SK-N-MC (cell line): ENCODE measurements at regions not wholly inside any gene's neighbourhood (a gene's known extent, or its start where the extent isn't known, plus 50 kb on each side); places are given as distances from the start of the nearest gene placed in this dataset.
"Not testable (repeated sequence)": the region's sequence is repeated elsewhere in the genome, so short reads cannot be mapped to it uniquely, and the experiment has no call there.

Source experiments
- DNase-seq: peaks from one replicate; pipeline ENCODE4 v3.0.0-alpha.2; 2011; ENCODE audit warnings: low read depth, low spot score
- H3K27ac ChIP-seq: fragments of 200-600 bp; sonication (generic); 2 replicates; pipeline ENCODE4 v1.5.1; 2016; ENCODE audit warnings: mixed run types
- H3K36me3 ChIP-seq: fragments of 200-600 bp; sonication (generic); 2 replicates; pipeline ENCODE4 v1.6.1; 2017; ENCODE audit warnings: antibody characterized with exemption, low read length, mixed read lengths; ENCODE audit not compliant: insufficient read depth
- H3K4me3 ChIP-seq: fragments of 200-600 bp; sonication (generic); 2 replicates; pipeline ENCODE4 v1.5.1; 2016
- H3K9ac ChIP-seq: fragments of 200-600 bp; sonication (generic); 2 replicates; pipeline ENCODE4 v1.8.0; 2017; ENCODE audit warnings: mixed run types, mixed read lengths; ENCODE audit not compliant: insufficient read length
- H3K9me3 ChIP-seq: fragments of 200-600 bp; sonication (generic); 2 replicates; pipeline ENCODE4 v1.6.1; 2017; ENCODE audit warnings: low read depth, mild to moderate bottlenecking, antibody characterized with exemption, low read length, moderate library complexity, mixed read lengths
- EZH2 ChIP-seq: fragments of 200-600 bp; sonication (generic); IDR thresholded peaks from one replicate; pipeline ENCODE4 v1.6.1; 2017; ENCODE audit warnings: antibody characterized with exemption
- FOXP2 ChIP-seq: optimal IDR thresholded peaks from 2 replicates; pipeline ENCODE3; 2011; ENCODE audit warnings: mild to moderate bottlenecking, moderate library complexity; ENCODE audit not compliant: insufficient read depth; ENCODE audit errors: extremely low read length, control extremely low read depth
- POLR2AphosphoS5 ChIP-seq: IDR thresholded peaks from 2 replicates; pipeline ENCODE4 v1.6.1; 2012; ENCODE audit warnings: mild to moderate bottlenecking, low read depth, low read length, borderline replicate concordance

DNA sequence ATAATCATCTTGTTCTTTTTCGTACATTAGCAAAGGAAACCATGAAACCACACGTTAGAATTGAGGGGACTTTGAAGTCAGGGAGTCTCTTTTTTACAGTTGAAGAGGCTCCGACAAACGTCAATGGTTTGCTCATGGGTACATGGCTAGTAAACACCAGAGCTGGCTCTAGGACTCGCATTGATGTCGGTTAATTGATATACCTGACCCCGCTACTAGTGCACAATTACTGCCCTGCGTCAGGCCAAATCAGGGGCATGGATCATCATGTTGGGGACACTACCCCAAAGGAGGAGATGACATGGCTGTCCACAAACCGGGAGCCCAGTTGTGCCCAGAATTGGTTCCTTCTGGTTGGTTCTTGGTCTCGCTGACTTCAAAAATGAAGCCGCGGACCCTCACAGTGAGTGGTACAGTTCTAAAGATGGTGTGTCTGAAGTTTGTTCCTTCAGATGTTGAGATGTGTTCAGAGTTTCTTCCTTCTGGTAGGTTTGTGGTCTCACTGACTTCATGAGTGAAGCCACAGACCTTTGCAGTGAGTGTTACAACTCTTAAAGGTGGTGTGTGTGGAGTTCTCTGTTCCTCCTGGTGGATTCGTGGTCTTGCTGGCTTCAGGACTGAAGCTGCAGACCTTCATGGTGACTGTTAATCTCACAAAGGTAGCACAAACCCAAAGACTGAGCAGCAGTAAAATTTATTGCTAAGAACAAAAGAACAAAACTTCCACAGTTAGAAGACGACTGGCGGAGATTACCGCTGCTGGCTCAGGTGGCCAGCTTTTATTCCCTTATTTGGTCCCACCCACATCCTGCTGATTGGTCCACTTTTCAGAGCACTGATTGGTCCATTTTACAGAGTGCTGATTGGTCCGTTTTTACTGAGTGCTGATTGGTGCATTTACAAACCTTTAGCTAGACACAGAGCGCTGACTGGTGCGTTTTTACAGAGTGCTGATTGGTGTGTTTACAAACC is 126.9 kb upstream of the ERRFI1 start:
- no peak for DNase-seq
- no peak overlapping the region for H3K27ac ChIP-seq
- no peaks in the 10 kb centered on the region for H3K36me3 ChIP-seq
- TF ChIP-seq POLR2AphosphoS5 (no peak), EZH2 (no peak), FOXP2 (no peak)
- no peak overlapping the region for H3K9ac ChIP-seq
- no peaks in the 10 kb centered on the region for H3K9me3 ChIP-seq
- no peak overlapping the region for H3K4me3 ChIP-seq

DNA sequence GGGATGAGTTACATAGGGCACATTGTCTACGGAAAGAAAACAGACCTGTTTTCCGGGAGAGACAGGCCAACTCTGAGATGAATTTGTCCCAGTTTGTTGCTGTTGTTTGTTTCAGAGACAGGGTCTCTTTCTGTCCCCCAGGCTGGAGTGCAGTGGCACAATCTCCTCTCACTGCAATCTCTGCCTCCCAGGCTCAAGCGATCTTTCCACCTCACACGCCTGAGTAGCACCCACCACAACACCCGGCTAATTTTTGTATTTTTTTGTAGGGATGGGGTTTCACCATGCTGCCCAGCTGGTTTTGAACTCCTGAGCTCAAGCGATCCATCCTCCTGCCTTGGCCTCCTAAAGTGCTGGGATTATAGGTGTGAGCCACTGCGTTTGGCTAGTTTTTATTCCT is 125.5 kb upstream of the ERRFI1 start:
- H3K9ac ChIP-seq: no peak overlapping the region
- DNase-seq: no peak
- H3K27ac ChIP-seq: no peak overlapping the region
- H3K36me3 ChIP-seq: no peaks in the 10 kb centered on the region
- no peaks in the 10 kb centered on the region for H3K9me3 ChIP-seq
- TF ChIP-seq EZH2 (no peak), FOXP2 (no peak), POLR2AphosphoS5 (no peak)
- H3K4me3 ChIP-seq: no peak overlapping the region

GRCh38 chr1:8149756-8150155 is 123.6 kb upstream of the ERRFI1 start:
- not testable (repeated sequence) for H3K9ac ChIP-seq, H3K27ac ChIP-seq, H3K4me3 ChIP-seq, DNase-seq, H3K9me3 ChIP-seq, H3K36me3 ChIP-seq

- H3K9me3 ChIP-seq: no peaks in the 10 kb centered on the region
- H3K36me3 ChIP-seq: no peaks in the 10 kb centered on the region
- H3K9ac ChIP-seq: no peak overlapping the region
- TF ChIP-seq POLR2AphosphoS5 (no peak), EZH2 (no peak), FOXP2 (no peak)
- H3K27ac ChIP-seq: no peak overlapping the region
- DNase-seq: no peak
- no peak overlapping the region for H3K4me3 ChIP-seq
Observed at GRCh38 chr1:8147956-8148355, 121.8 kb upstream of the ERRFI1 start.

DNA sequence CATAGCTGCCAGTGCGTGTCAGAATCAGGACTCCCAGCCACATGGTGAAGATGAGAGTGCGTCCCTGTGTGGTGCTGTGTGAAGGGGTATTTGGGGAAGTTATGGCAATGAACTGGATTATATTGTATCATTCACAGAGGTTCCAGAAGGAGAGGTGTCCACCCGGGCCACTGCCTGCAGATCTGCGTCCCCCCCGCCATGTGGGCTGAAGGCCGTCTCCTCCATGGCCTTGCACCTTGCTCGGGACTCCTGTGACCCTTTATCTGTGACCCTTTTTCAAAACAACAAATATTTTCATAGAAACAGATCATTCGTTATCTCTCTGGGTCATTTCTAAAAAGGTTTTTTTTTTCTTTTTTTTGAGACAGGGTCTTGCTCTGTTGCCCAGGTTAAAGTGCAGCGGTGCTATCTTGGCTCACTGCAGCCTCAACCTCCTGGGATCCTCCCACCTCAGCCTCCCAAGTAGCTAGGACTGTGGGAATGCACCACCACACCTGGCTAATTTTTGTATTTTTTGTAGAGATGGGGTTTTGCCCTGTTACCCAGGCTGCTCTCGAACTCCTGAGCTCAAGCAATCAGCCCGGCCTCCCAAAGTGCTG is 120.2 kb upstream of the ERRFI1 start:
- H3K36me3 ChIP-seq: no peaks in the 10 kb centered on the region
- H3K4me3 ChIP-seq: no peak overlapping the region
- H3K27ac ChIP-seq: no peak overlapping the region
- H3K9me3 ChIP-seq: no peaks in the 10 kb centered on the region
- no peak for DNase-seq
- no peak overlapping the region for H3K9ac ChIP-seq
- TF ChIP-seq POLR2AphosphoS5 (no peak), EZH2 (no peak), FOXP2 (no peak)

- Histone ChIP-seq H3K27ac (no peak overlapping the region), H3K9me3 (no peaks in the 10 kb centered on the region), H3K9ac (no peak overlapping the region), H3K36me3 (no peaks in the 10 kb centered on the region), H3K4me3 (no peak overlapping the region)
- no peak for TF ChIP-seq POLR2AphosphoS5
- TF ChIP-seq FOXP2: no peak
- TF ChIP-seq EZH2: no peak
- DNase-seq: no peak
Observed at GRCh38 chr1:8145545-8146202, 119.6 kb upstream of the ERRFI1 start.

DNA sequence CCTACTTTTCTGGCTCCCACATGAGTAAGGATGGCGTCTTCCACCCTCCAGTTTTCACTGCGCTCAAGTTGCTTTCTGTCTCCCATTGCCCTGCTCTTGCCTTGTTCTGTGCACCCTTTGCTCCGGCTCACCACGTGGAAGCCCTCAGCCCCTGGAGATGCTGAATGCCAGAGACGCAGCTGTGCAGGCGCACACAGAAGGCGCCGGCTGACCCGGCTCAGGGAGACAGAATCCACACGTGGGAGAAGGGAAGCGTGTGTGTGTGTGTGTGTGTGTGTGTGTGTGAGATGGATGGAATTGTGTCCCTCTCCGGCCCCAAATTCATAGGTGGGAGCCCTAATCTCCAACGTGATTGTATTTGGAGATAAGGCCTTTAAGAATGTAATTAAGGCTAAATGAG is 118.2 kb upstream of the ERRFI1 start:
- H3K27ac ChIP-seq: no peak overlapping the region
- no peaks in the 10 kb centered on the region for H3K36me3 ChIP-seq
- DNase-seq: no peak
- no peak overlapping the region for H3K9ac ChIP-seq
- no peaks in the 10 kb centered on the region for H3K9me3 ChIP-seq
- TF ChIP-seq FOXP2: no peak
- no peak for TF ChIP-seq EZH2
- no peak for TF ChIP-seq POLR2AphosphoS5
- no peak overlapping the region for H3K4me3 ChIP-seq

DNA sequence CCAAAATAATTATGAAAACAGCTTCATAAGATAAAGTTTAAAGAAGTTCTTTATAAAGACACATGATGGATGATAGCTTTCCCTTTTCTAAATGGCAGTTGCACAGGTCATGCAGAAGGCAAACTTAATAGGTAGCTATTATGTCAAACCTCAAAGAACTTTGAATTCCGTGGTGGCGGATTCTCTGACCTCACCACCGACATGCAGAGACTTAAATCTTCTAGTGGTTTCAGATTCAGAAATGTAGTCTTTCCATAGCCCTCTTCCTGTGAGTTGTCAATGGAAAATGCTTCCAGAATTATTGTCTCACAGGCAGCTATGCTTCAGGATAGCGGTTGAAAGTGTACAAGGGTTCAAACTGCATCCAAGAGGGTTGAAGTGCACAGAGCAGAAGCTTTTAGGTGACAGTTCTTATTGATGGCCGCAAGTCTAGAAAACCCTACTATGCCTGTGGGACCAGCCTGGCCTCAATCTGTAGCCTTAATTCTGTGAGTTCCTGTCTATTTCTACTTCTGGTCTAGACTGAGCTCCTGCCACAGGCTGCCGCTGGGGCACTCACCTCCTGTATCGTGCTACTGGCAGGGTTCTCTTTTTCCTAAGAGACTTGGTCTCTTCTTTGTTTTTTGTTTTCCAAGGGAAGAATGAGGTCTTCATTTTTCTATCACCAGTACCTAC is 117.0 kb upstream of the ERRFI1 start:
- H3K4me3 ChIP-seq: no peak overlapping the region
- no peak for DNase-seq
- H3K9ac ChIP-seq: no peak overlapping the region
- no peaks in the 10 kb centered on the region for H3K9me3 ChIP-seq
- no peak overlapping the region for H3K27ac ChIP-seq
- H3K36me3 ChIP-seq: no peaks in the 10 kb centered on the region
- TF ChIP-seq POLR2AphosphoS5 (no peak), FOXP2 (no peak), EZH2 (no peak)
